ENCODE measurements at regions not wholly inside any gene's neighbourhood (a gene's known extent, or its start where the extent isn't known, plus 50 kb on each side); places are given as distances from the start of the nearest gene placed in this dataset.

- TF ChIP-seq CTCF (IDR thresholded peaks at IDR 0.05), result no peak
- no peak for TF ChIP-seq POLR2A (IDR thresholded peaks at IDR 0.05)
These were observed 141.9 kb downstream of the SOX9 start for GRCh38 chr17:72262766-72263165.

Data from Peyer's patch (tissue), 4 donors.